Stimulated activated naive CD8-positive, alpha-beta T cell treated with anti-CD3 and anti-CD28 coated beads, Interleukin-15, amount 100 ng/mL, for 72 hours (primary cell): ENCODE measurements at regions not wholly inside any gene's neighbourhood (a gene's known extent, or its start where the extent isn't known, plus 50 kb on each side); places are given as distances from the start of the nearest gene placed in this dataset.

Experiments used
- ATAC-seq: fragments of 150-1000 bp; cut with Tn5 transposase; 2 replicates; pipeline ENCODE4 v1.10.0; 2021; ENCODE audit warnings: mild to moderate bottlenecking, moderate library complexity
- DNase-seq, 2 donors: peaks; one replicate each; pipeline ENCODE4 v3.0.0; 2021 to 2022
- H3K27ac Mint-ChIP-seq, 2 donors: one replicate each; pipeline ENCODE4 v1.8.0; 2022; ENCODE audit warnings: mild to moderate bottlenecking in 2 of 2, mixed read lengths in 2 of 2, moderate library complexity in 2 of 2
- H3K27me3 Mint-ChIP-seq: one replicate; pipeline ENCODE4 v1.8.0; 2022; ENCODE audit warnings: mixed read lengths
- H3K4me1 Mint-ChIP-seq: one replicate; pipeline ENCODE4 v1.8.0; 2022; ENCODE audit warnings: mild to moderate bottlenecking, mixed read lengths
- H3K4me3 Mint-ChIP-seq, 2 donors: one replicate each; pipeline ENCODE4 v1.8.0; 2022; ENCODE audit warnings: mild to moderate bottlenecking in 2 of 2, mixed read lengths in 2 of 2, moderate library complexity in 1 of 2
- H3K9me3 Mint-ChIP-seq, 2 donors: one replicate each; pipeline ENCODE4 v1.8.0; 2022; ENCODE audit warnings: mixed read lengths in 2 of 2

GRCh38 chr7:52980129-52980528 lies 55.3 kb upstream of the POM121L12 start:
- H3K4me3 Mint-ChIP-seq, result no peak overlapping the region
- no peak overlapping the region for H3K27ac Mint-ChIP-seq
- H3K4me1 Mint-ChIP-seq, result no peaks in the 10 kb centered on the region
- H3K9me3 Mint-ChIP-seq, result peaks cover 28 to 31% of the 10 kb centered on the region in 2 donors
- H3K27me3 Mint-ChIP-seq, result no peaks in the 10 kb centered on the region
- DNase-seq (no peak), ATAC-seq (no peak)

- Mint-ChIP-seq H3K9me3 (peaks cover 9 to 30% of the 10 kb centered on the region in 2 donors), H3K27me3 (no peaks in the 10 kb centered on the region), H3K4me3 (no peak overlapping the region), H3K4me1 (no peaks in the 10 kb centered on the region), H3K27ac (no peak overlapping the region)
- DNase-seq (no peak), ATAC-seq (no peak)
These were observed 62.3 kb upstream of the POM121L12 start for GRCh38 chr7:52973126-52973525.

GRCh38 chr7:52962402-52963076 lies 72.9 kb upstream of the POM121L12 start:
- Mint-ChIP-seq H3K9me3 (peaks cover 15 to 25% of the 10 kb centered on the region in 2 donors), H3K4me3 (no peak overlapping the region), H3K27me3 (no peaks in the 10 kb centered on the region), H3K4me1 (no peaks in the 10 kb centered on the region), H3K27ac (no peak overlapping the region)
- ATAC-seq (no peak), DNase-seq (no peak)

- Mint-ChIP-seq H3K9me3 (peaks cover 10 to 25% of the 10 kb centered on the region in 2 donors), H3K4me3 (no peak overlapping the region), H3K27me3 (no peaks in the 10 kb centered on the region), H3K27ac (no peak overlapping the region), H3K4me1 (no peaks in the 10 kb centered on the region)
- ATAC-seq (no peak), DNase-seq (no peak)
These were observed 74.3 kb upstream of the POM121L12 start for GRCh38 chr7:52961084-52961483.

GRCh38 chr7:52959878-52960660 lies 75.4 kb upstream of the POM121L12 start:
- DNase-seq, result no peak
- no peak for ATAC-seq
- Mint-ChIP-seq H3K27ac (no peak overlapping the region), H3K9me3 (peaks cover 10 to 17% of the 10 kb centered on the region in 2 donors), H3K4me3 (no peak overlapping the region), H3K4me1 (no peaks in the 10 kb centered on the region), H3K27me3 (no peaks in the 10 kb centered on the region)

GRCh38 chr7:52959336-52959735 lies 76.1 kb upstream of the POM121L12 start:
- H3K27ac Mint-ChIP-seq, result no peak overlapping the region
- no peak for ATAC-seq
- no peaks in the 10 kb centered on the region for H3K4me1 Mint-ChIP-seq
- DNase-seq, result no peak
- peaks cover 15 to 17% of the 10 kb centered on the region in 2 donors for H3K9me3 Mint-ChIP-seq
- H3K4me3 Mint-ChIP-seq, result no peak overlapping the region
- no peaks in the 10 kb centered on the region for H3K27me3 Mint-ChIP-seq

GRCh38 chr7:52958621-52959140 lies 76.8 kb upstream of the POM121L12 start:
- H3K27me3 Mint-ChIP-seq, result no peaks in the 10 kb centered on the region
- no peak for ATAC-seq
- peaks cover 12 to 15% of the 10 kb centered on the region in 2 donors for H3K9me3 Mint-ChIP-seq

GRCh38 chr7:52956379-52956915 lies 79.0 kb upstream of the POM121L12 start:
- DNase-seq, result no peak
- Mint-ChIP-seq H3K9me3 (peaks cover 10 to 15% of the 10 kb centered on the region in 2 donors), H3K4me3 (no peak overlapping the region), H3K27me3 (no peaks in the 10 kb centered on the region), H3K27ac (no peak overlapping the region), H3K4me1 (no peaks in the 10 kb centered on the region)
- ATAC-seq, result no peak

More at GRCh38 chr7:52958621-52959140, 76.8 kb upstream of the POM121L12 start:
- no peak overlapping the region for H3K4me3 Mint-ChIP-seq
- no peak overlapping the region for H3K27ac Mint-ChIP-seq
- no peak for DNase-seq
- no peaks in the 10 kb centered on the region for H3K4me1 Mint-ChIP-seq

GRCh38 chr7:52955522-52955921 lies 79.9 kb upstream of the POM121L12 start:
- no peak overlapping the region for H3K4me3 Mint-ChIP-seq
- no peak overlapping the region for H3K27ac Mint-ChIP-seq
- H3K9me3 Mint-ChIP-seq, result peaks cover 10 to 15% of the 10 kb centered on the region in 2 donors
- ATAC-seq (no peak), DNase-seq (no peak)
- H3K4me1 Mint-ChIP-seq, result no peaks in the 10 kb centered on the region
- H3K27me3 Mint-ChIP-seq, result no peaks in the 10 kb centered on the region

- no peak overlapping the region for H3K27ac Mint-ChIP-seq
- DNase-seq (no peak), ATAC-seq (no peak)
- H3K9me3 Mint-ChIP-seq, result peaks cover 10 to 22% of the 10 kb centered on the region in 2 donors
- no peaks in the 10 kb centered on the region for H3K4me1 Mint-ChIP-seq
- no peak overlapping the region for H3K4me3 Mint-ChIP-seq
- H3K27me3 Mint-ChIP-seq, result no peaks in the 10 kb centered on the region
These were observed 90.5 kb upstream of the POM121L12 start for GRCh38 chr7:52944921-52945320.

- Mint-ChIP-seq H3K4me3 (no peak overlapping the region), H3K27ac (no peak overlapping the region), H3K9me3 (peaks cover 5 to 21% of the 10 kb centered on the region in 2 donors), H3K27me3 (no peaks in the 10 kb centered on the region), H3K4me1 (no peaks in the 10 kb centered on the region)
- DNase-seq, result no peak
- ATAC-seq, result no peak
These were observed 95.0 kb upstream of the POM121L12 start for GRCh38 chr7:52940481-52940880.

GRCh38 chr7:52938455-52939133 lies 96.8 kb upstream of the POM121L12 start:
- no peak overlapping the region for H3K27ac Mint-ChIP-seq

GRCh38 chr7:52936750-52937149 lies 98.7 kb upstream of the POM121L12 start:
- Mint-ChIP-seq H3K27ac (no peak overlapping the region), H3K9me3 (peaks cover 29 to 53% of the 10 kb centered on the region in 2 donors), H3K27me3 (no peaks in the 10 kb centered on the region), H3K4me1 (no peaks in the 10 kb centered on the region), H3K4me3 (no peak overlapping the region)
- no peak for ATAC-seq
- DNase-seq, result no peak

More at GRCh38 chr7:52938455-52939133, 96.8 kb upstream of the POM121L12 start:
- ATAC-seq (no peak), DNase-seq (no peak)
- Mint-ChIP-seq H3K4me1 (no peaks in the 10 kb centered on the region), H3K4me3 (no peak overlapping the region), H3K9me3 (peaks cover 15 to 39% of the 10 kb centered on the region in 2 donors), H3K27me3 (no peaks in the 10 kb centered on the region)

- DNase-seq (no peak), ATAC-seq (no peak)
- no peak overlapping the region for H3K4me3 Mint-ChIP-seq
- peaks cover 16 to 29% of the 10 kb centered on the region in 2 donors for H3K9me3 Mint-ChIP-seq
- H3K27ac Mint-ChIP-seq, result no peak overlapping the region
- H3K4me1 Mint-ChIP-seq, result no peaks in the 10 kb centered on the region
- no peaks in the 10 kb centered on the region for H3K27me3 Mint-ChIP-seq
These were observed 106.8 kb upstream of the POM121L12 start for GRCh38 chr7:52928591-52928990.

GRCh38 chr7:52925332-52925731 lies 110.1 kb upstream of the POM121L12 start:
- Mint-ChIP-seq H3K27me3 (no peaks in the 10 kb centered on the region), H3K4me3 (no peak overlapping the region), H3K27ac (no peak overlapping the region), H3K4me1 (no peaks in the 10 kb centered on the region), H3K9me3 (peaks cover 11 to 39% of the 10 kb centered on the region in 2 donors)
- ATAC-seq (no peak), DNase-seq (no peak)
